Mesendoderm (in vitro differentiated cells): ENCODE measurements at regions not wholly inside any gene's neighbourhood (a gene's known extent, or its start where the extent isn't known, plus 50 kb on each side); places are given as distances from the start of the nearest gene placed in this dataset.

ENCODE experiments used
- DNase-seq: peaks from one replicate; pipeline ENCODE4 v3.0.0; 2013
- H2AK5ac ChIP-seq: 2 replicates; pipeline ENCODE4 v1.6.1; 2013; ENCODE audit warnings: low read length, inconsistent platforms
- H2BK120ac ChIP-seq: 2 replicates; pipeline ENCODE4 v1.6.1; 2013; ENCODE audit warnings: low read depth, mild to moderate bottlenecking, low read length, moderate library complexity, mixed read lengths
- H2BK15ac ChIP-seq: replicated peaks from 2 replicates; pipeline ENCODE4 v1.6.1; 2013; ENCODE audit warnings: low read depth, mild to moderate bottlenecking, moderate library complexity
- H2BK5ac ChIP-seq: 2 replicates; pipeline ENCODE4 v1.6.1; 2013; ENCODE audit warnings: low read length, inconsistent platforms
- H3K18ac ChIP-seq: 2 replicates; pipeline ENCODE4 v1.6.1; 2013; ENCODE audit warnings: mild to moderate bottlenecking, low read length, mixed read lengths
- H3K23ac ChIP-seq: one replicate; pipeline ENCODE4 v1.6.1; 2013; ENCODE audit warnings: low read length
- H3K27ac ChIP-seq: 2 replicates; pipeline ENCODE4 v1.5.1; 2013; ENCODE audit warnings: low read depth, mild to moderate bottlenecking, inconsistent platforms, low read length, moderate library complexity
- H3K27me3 ChIP-seq: 2 replicates; pipeline ENCODE4 v1.6.1; 2013; ENCODE audit warnings: low read length, control low read depth, mild to moderate bottlenecking, inconsistent platforms; ENCODE audit not compliant: insufficient read depth, poor library complexity
- H3K36me3 ChIP-seq: 2 replicates; pipeline ENCODE4 v1.6.1; 2013; ENCODE audit warnings: low read length, inconsistent platforms; ENCODE audit not compliant: control insufficient read depth, insufficient read depth
- H3K4ac ChIP-seq: one replicate; pipeline ENCODE4 v1.6.1; 2013; ENCODE audit warnings: low read depth, mild to moderate bottlenecking, low read length, moderate library complexity
- H3K4me1 ChIP-seq: 2 replicates; pipeline ENCODE4 v1.6.1; 2013; ENCODE audit warnings: low read depth, low read length, inconsistent platforms; ENCODE audit not compliant: control insufficient read depth
- H3K4me2 ChIP-seq: 2 replicates; pipeline ENCODE4 v1.6.1; 2013; ENCODE audit warnings: low read length
- H3K4me3 ChIP-seq: 2 replicates; pipeline ENCODE4 v1.5.1; 2013; ENCODE audit warnings: mild to moderate bottlenecking, low read length
- H3K56ac ChIP-seq: one replicate; pipeline ENCODE4 v1.6.1; 2013; ENCODE audit warnings: low read length
- H3K79me1 ChIP-seq: 2 replicates; pipeline ENCODE4 v1.6.1; 2013; ENCODE audit warnings: low read length, inconsistent platforms
- H3K79me2 ChIP-seq: 2 replicates; pipeline ENCODE4 v1.6.1; 2013; ENCODE audit warnings: mild to moderate bottlenecking, low read length; ENCODE audit not compliant: control insufficient read depth, insufficient read depth
- H3K9ac ChIP-seq: 2 replicates; pipeline ENCODE4 v1.6.1; 2013; ENCODE audit warnings: low read length, inconsistent platforms
- H4K5ac ChIP-seq: one replicate; pipeline ENCODE4 v1.6.1; 2013; ENCODE audit warnings: low read length
- H4K8ac ChIP-seq: one replicate; pipeline ENCODE4 v1.6.1; 2013; ENCODE audit warnings: low read depth, mild to moderate bottlenecking, control low read depth, low read length, moderate library complexity
- WGBS: extraction: QIAGEN DNeasy Blood & Tissue Kit; methylation state at CpG from one replicate; pipeline ENCODE4 v1.1.7; 2013; ENCODE audit warnings: low lambda C conversion rate, missing lambda C conversion rate; ENCODE audit not compliant: insufficient coverage; ENCODE audit errors: extremely low coverage; 5-methylcytosine and 5-hydroxymethylcytosine counted together

DNA sequence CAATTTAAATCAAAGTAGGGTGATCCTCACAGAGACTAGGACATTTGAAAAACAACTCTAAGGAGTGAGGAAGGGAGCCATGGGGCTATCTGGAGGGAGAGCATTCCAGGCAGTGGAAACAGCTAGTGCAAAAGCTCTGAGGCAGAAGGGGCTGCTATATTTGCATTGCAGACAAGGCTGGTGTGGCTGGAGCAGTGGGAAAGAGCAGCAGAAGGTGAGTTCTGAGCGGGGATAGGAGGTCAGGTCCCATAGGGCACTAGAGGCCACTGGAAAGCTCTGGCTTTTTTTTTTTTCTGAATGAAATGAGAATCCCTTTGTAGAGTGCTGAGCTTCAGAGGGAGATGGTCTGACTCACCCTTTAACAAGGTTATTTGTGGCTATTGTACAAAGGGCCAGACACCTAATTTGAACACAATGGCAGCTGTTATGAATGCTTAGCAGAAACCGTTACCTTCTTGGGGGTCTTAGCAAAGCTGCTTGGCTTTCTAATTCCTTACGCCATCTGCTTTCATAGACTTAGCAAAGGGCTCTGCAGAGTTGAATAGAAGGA, 291.6 kb downstream of the BUD13 start:
- Histone ChIP-seq H3K79me1 (no peaks in the 10 kb centered on the region), H3K4ac (no peak overlapping the region), H4K8ac (no peak overlapping the region), H3K79me2 (no peaks in the 10 kb centered on the region), H2BK5ac (no peak overlapping the region), H3K23ac (no peak overlapping the region), H2BK120ac (no peak overlapping the region), H3K56ac (peak overlapping the region; percentile 51), H3K4me3 (no peak overlapping the region), H4K5ac (no peak overlapping the region), H3K9ac (no peak overlapping the region), H3K27ac (no peak overlapping the region), H3K4me1 (peaks cover 6% of the 10 kb centered on the region), H3K36me3 (no peaks in the 10 kb centered on the region), H3K27me3 (no peaks in the 10 kb centered on the region), H2AK5ac (no peak overlapping the region), H2BK15ac (no peak overlapping the region), H3K4me2 (no peak overlapping the region), H3K18ac (no peak overlapping the region)
- WGBS = no CpG with 5 or more reads among the region's 3 CpGs
- DNase-seq = peak; percentile 16

DNA sequence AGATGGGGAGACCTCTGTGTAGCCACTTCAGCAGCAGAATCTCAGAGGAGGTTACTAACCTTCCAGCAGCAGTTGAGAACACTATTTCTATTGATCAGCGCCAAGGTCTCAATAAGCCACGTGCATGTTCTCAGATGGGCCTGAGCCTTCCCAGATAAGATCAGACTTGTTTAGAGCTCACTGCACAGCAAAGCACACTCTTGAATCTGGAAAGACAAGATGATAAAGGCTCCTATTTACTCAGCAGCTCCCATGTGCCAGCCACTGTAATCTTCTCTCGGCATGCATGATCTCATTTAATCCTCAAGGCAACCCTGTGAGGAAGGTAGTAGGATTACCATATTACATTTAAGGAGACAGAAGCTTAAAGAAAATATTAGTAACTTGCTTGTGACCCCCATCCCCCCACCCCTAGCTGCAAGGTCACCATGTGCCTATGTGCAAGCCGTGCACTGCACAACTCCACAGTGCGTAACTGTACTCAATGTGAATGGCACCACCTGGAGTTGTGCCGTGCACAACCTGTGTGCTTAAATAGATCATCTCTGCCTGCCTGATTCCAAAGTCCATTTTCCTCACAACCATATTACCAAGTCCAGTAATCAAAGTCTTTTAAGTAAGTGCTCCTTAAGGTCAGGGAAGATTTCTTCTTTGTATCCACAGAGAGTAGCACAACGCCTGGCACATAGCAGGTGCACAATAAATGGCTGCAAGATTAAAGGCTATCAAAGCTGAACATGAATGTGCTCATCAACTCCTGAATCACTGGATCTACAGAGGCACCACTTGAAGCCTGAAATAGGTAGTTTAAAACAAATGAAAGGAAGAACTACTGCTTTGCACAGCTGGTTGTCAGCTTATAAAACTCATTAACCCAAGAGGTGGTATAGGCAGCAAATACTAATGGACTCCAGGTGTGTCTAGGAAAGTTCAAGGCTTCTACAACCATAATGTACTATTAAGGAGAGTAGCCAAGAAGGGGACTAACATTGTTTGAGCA, 293.8 kb downstream of the BUD13 start:
- Histone ChIP-seq H3K18ac (no peak overlapping the region), H4K8ac (no peak overlapping the region), H3K4me3 (no peak overlapping the region), H4K5ac (no peak overlapping the region), H3K79me1 (no peaks in the 10 kb centered on the region), H3K27me3 (no peaks in the 10 kb centered on the region), H3K79me2 (no peaks in the 10 kb centered on the region), H2BK15ac (no peak overlapping the region), H2BK120ac (no peak overlapping the region), H3K9ac (no peak overlapping the region), H2AK5ac (no peak overlapping the region), H3K4me2 (no peak overlapping the region), H3K56ac (no peak overlapping the region), H3K4ac (no peak overlapping the region), H3K36me3 (no peaks in the 10 kb centered on the region), H3K23ac (no peak overlapping the region), H2BK5ac (no peak overlapping the region), H3K4me1 (peaks cover 6% of the 10 kb centered on the region), H3K27ac (no peak overlapping the region)
- no peak for DNase-seq
- no CpG with 5 or more reads among the region's 7 CpGs for WGBS

DNA sequence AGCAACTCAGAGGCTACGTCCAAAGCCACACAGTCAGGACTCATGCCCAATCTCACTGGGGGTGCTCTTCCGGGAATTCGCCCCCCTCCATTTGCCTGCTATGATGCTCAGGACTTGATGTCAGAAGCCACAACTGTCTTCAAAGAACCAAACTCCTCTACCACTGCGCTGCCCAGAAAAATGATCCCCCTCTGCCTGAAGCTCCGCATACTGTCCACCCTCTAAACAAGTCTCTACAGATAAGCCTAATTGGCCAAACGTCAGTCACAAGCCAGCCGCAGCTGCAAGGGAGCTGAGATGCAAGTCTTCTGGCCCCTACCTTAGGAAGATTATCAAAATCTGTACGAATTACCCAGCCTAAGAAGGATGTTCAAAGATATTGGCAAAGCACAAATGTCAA, 294.6 kb downstream of the BUD13 start:
- no peak overlapping the region for H3K4me3 ChIP-seq
- H3K56ac ChIP-seq = no peak overlapping the region
- H2BK120ac ChIP-seq = no peak overlapping the region
- H2BK5ac ChIP-seq = no peak overlapping the region
- no peak overlapping the region for H4K8ac ChIP-seq
- H3K36me3 ChIP-seq = no peaks in the 10 kb centered on the region
- no CpG with 5 or more reads among the region's 8 CpGs for WGBS
- H2AK5ac ChIP-seq = no peak overlapping the region
- peaks cover 10% of the 10 kb centered on the region for H3K4me1 ChIP-seq
- H3K27me3 ChIP-seq = no peaks in the 10 kb centered on the region
- H3K27ac ChIP-seq = no peak overlapping the region
- no peak for DNase-seq
- H3K4me2 ChIP-seq = no peak overlapping the region
- H3K9ac ChIP-seq = no peak overlapping the region
- H3K79me2 ChIP-seq = no peaks in the 10 kb centered on the region
- no peak overlapping the region for H2BK15ac ChIP-seq
- H3K4ac ChIP-seq = no peak overlapping the region
- H4K5ac ChIP-seq = no peak overlapping the region
- H3K79me1 ChIP-seq = no peaks in the 10 kb centered on the region
- no peak overlapping the region for H3K23ac ChIP-seq
- H3K18ac ChIP-seq = no peak overlapping the region

DNA sequence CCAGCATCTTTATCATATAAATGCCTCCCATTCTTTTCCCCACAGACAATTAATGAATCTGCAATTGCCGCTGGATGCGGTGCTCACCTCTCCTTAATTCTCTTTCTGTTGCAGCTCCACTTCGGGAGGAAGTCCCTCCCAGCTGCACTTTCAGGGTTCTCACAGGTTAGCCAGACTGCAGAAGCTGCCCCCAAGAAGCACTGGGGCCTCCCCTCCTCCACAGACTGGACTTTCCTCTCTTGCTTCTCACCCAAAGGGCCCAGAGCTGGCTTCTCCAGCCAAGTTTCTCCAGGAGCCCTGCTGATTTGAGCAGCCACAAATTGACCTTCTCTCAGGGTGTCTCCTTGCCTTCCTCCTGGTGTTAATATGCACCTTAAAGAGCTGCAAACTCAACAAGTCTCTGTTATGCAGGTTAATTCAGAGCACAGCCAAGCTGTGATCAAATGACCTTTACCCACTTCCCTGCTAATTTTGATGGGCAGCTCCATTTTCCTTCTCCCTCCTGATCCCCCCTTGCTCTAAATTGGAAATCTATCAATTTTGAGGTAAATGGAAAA, 298.9 kb downstream of the BUD13 start:
- no peak overlapping the region for H3K9ac ChIP-seq
- no CpG with 5 or more reads among the region's 3 CpGs for WGBS
- H3K79me1 ChIP-seq = no peaks in the 10 kb centered on the region
- no peak overlapping the region for H4K8ac ChIP-seq
- H3K18ac ChIP-seq = peak overlapping the region; percentile 28
- peak overlapping the region; percentile 30 for H3K56ac ChIP-seq
- H3K36me3 ChIP-seq = no peaks in the 10 kb centered on the region
- no peak overlapping the region for H3K27ac ChIP-seq
- H2BK120ac ChIP-seq = no peak overlapping the region
- no peak overlapping the region for H3K23ac ChIP-seq
- H2AK5ac ChIP-seq = no peak overlapping the region
- no peaks in the 10 kb centered on the region for H3K27me3 ChIP-seq
- DNase-seq = no peak
- H3K4ac ChIP-seq = no peak overlapping the region
- H3K4me2 ChIP-seq = no peak overlapping the region
- H4K5ac ChIP-seq = no peak overlapping the region
- no peak overlapping the region for H3K4me3 ChIP-seq
- no peak overlapping the region for H2BK15ac ChIP-seq
- peaks cover 6% of the 10 kb centered on the region for H3K4me1 ChIP-seq
- no peaks in the 10 kb centered on the region for H3K79me2 ChIP-seq
- no peak overlapping the region for H2BK5ac ChIP-seq

DNA sequence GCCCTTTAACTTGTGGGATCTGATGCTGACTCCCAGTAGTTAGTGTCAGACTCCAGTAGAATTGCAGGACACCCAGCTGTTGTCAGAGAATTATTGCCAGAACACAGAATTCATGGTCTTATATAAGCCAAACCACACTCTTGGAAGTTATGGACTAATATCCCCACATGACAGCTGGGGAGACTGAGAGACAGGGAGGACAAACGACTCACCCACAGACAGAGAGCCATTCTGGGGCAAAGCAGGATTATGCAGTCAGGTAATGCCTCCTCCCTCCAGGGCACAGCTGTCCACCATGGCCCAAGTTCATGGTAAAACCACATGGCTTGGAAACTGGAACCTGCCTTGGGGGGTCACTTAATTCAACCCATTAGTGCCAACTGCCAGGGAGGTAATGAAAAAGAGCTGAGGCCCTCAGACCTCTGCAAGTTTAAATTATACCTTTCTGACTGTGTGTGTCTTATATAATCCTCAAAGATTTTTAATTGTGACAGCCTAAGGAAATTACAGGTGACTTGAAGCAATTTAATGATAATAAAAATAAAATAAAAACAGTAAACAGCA, 299.5 kb downstream of the BUD13 start:
- no peaks in the 10 kb centered on the region for H3K27me3 ChIP-seq
- no peak overlapping the region for H3K23ac ChIP-seq
- H3K36me3 ChIP-seq = no peaks in the 10 kb centered on the region
- H3K27ac ChIP-seq = no peak overlapping the region
- no peak overlapping the region for H2BK15ac ChIP-seq
- H3K4me3 ChIP-seq = no peak overlapping the region
- H3K4me1 ChIP-seq = peaks cover 6% of the 10 kb centered on the region
- peak overlapping the region; percentile 14 for H2AK5ac ChIP-seq
- no peaks in the 10 kb centered on the region for H3K79me2 ChIP-seq
- H4K5ac ChIP-seq = no peak overlapping the region
- DNase-seq = no peak
- H3K18ac ChIP-seq = no peak overlapping the region
- no peak overlapping the region for H3K4ac ChIP-seq
- H3K56ac ChIP-seq = no peak overlapping the region
- no peak overlapping the region for H3K9ac ChIP-seq
- no peaks in the 10 kb centered on the region for H3K79me1 ChIP-seq
- no peak overlapping the region for H2BK120ac ChIP-seq
- H3K4me2 ChIP-seq = no peak overlapping the region
- H2BK5ac ChIP-seq = no peak overlapping the region
- H4K8ac ChIP-seq = no peak overlapping the region
- WGBS = no CpG with 5 or more reads among the region's 1 CpG
